K562 (cell line): ENCODE measurements at regions not wholly inside any gene's neighbourhood (a gene's known extent, or its start where the extent isn't known, plus 50 kb on each side); places are given as distances from the start of the nearest gene placed in this dataset.

Experiments
- ATAC-seq: fragments of 200-7000 bp; cut with Tn5 transposase; 3 replicates; pipeline ENCODE4 v1.9.1; 2020; ENCODE audit warnings: moderate library complexity
- BruUV-seq: library from RNA; stranded (reverse); fragments of 400-500 nt; replicated peaks from 2 replicates; lab custom pipeline; 2021; lab: Mats Ljungman, UMichigan
- CTCF ChIA-PET: fragments of 300-600 bp; formaldehyde crosslinking; extraction: SDS; loops from one replicate; lab custom pipeline; 2021; ENCODE audit warnings: low intra/inter-chr PET ratio; lab: Yijun Ruan, JAX
- POLR2A ChIA-PET: fragments of 300-600, 350-650 bp; sonication (Branson Sonifier 250); formaldehyde crosslinking; extraction: SDS; loops from one replicate; lab custom pipeline; 2021; ENCODE audit warnings: antibody characterized with exemption, inconsistent platforms; lab: Yijun Ruan, JAX
- DNase-seq, 4 experiments: peaks; one replicate each; pipeline versions ENCODE4 v3.0.0 to v3.0.0-alpha.2; 2011 to 2018; ENCODE audit warnings: low spot score in 3 of 4, mixed read lengths in 3 of 4; ENCODE audit errors: extremely low read depth in 1 of 4
- FAIRE-seq: peaks from 2 replicates; lab custom pipeline; 2011; peaks lifted over from hg19 to GRCh38; lab: Jason Lieb, UNC
- H2AFZ ChIP-seq: 2 replicates; pipeline ENCODE4 v1.6.0; 2011; ENCODE audit warnings: low read depth, low read length, control low read depth, inconsistent platforms
- H3K27ac ChIP-seq: fragments of 200-600 bp; 3 replicates; pipeline ENCODE4 v1.8.0; 2011; ENCODE audit warnings: low read depth, mild to moderate bottlenecking, control low read depth, inconsistent platforms, low read length, moderate library complexity, mixed read lengths; ENCODE audit errors: extremely low read depth
- H3K27me3 ChIP-seq, 2 experiments: fragments of 300-600 bp in 1 of 2; 2 replicates in 1 of 2; 3 replicates in 1 of 2; pipeline versions ENCODE4 v1.6.0 to v1.8.0; 2011; ENCODE audit warnings: inconsistent platforms in 2 of 2, low read length in 2 of 2, mild to moderate bottlenecking in 1 of 2, mixed read lengths in 1 of 2, moderate library complexity in 1 of 2; ENCODE audit not compliant: control insufficient read depth in 2 of 2, insufficient read depth in 2 of 2
- H3K36me3 ChIP-seq: fragments of 300-600 bp; 3 replicates; pipeline ENCODE4 v1.8.0; 2011; ENCODE audit warnings: mild to moderate bottlenecking, low read length, inconsistent platforms; ENCODE audit not compliant: control insufficient read depth, insufficient read depth
- H3K4me1 ChIP-seq, 2 experiments: fragments of 200-600 bp in 1 of 2; replicated peaks in 1 of 2; 2 replicates in 1 of 2; 3 replicates in 1 of 2; pipeline versions ENCODE4 v1.5.1 to v1.8.0; 2011; ENCODE audit warnings: inconsistent platforms in 2 of 2, low read length in 2 of 2, mild to moderate bottlenecking in 1 of 2, mixed read lengths in 1 of 2, moderate library complexity in 1 of 2; ENCODE audit not compliant: control insufficient read depth in 2 of 2, insufficient read depth in 2 of 2
- H3K4me2 ChIP-seq: 2 replicates; pipeline ENCODE4 v1.6.1; 2011; ENCODE audit warnings: low read length, control low read depth, inconsistent platforms, mixed read lengths; ENCODE audit not compliant: insufficient read depth
- H3K4me3 ChIP-seq: fragments of 200-600 bp; sonication (generic), shearing (Covaris generic); 2 replicates; pipeline ENCODE4 v1.5.1; 2016; ENCODE audit warnings: control low read depth, inconsistent platforms
- H3K79me2 ChIP-seq: fragments of 200-600 bp; 3 replicates; pipeline ENCODE4 v1.8.0; 2011; ENCODE audit warnings: low read length, inconsistent platforms; ENCODE audit not compliant: control insufficient read depth, insufficient read depth
- H3K9ac ChIP-seq, 2 experiments: 2 replicates each; pipeline versions ENCODE4 v1.6.0 to v1.6.1; 2011; ENCODE audit warnings: low read depth in 2 of 2, low read length in 2 of 2, control low read depth in 1 of 2, inconsistent platforms in 1 of 2, mild to moderate bottlenecking in 1 of 2, mixed read lengths in 1 of 2; ENCODE audit not compliant: insufficient read depth in 1 of 2
- H3K9me1 ChIP-seq: one replicate; pipeline ENCODE4 v1.6.0; 2011; ENCODE audit warnings: inconsistent platforms, mild to moderate bottlenecking, low read length, moderate library complexity; ENCODE audit not compliant: control insufficient read depth, insufficient read depth
- H3K9me3 ChIP-seq: replicated peaks from 2 replicates; pipeline ENCODE4 v1.5.1; 2011; ENCODE audit warnings: low read depth, low read length, inconsistent platforms; ENCODE audit not compliant: control insufficient read depth, insufficient read depth
- H4K20me1 ChIP-seq: replicated peaks from 2 replicates; pipeline ENCODE4 v1.6.1; 2011; ENCODE audit warnings: low read length, inconsistent platforms, mixed read lengths; ENCODE audit not compliant: control insufficient read depth, insufficient read depth
- GTF2E2 ChIP-seq: fragments of 200-800 bp; sonication (Bioruptor generic); IDR thresholded peaks from 2 replicates; pipeline ENCODE4 v1.6.1; 2016; ENCODE audit warnings: missing genetic modification characterization, missing compliant biosample characterization
- RBM14 ChIP-seq: fragments of 200-400 bp; formaldehyde crosslinking; IDR thresholded peaks from 2 replicates; pipeline ENCODE4 v1.6.1; 2018; ENCODE audit warnings: low read depth, mild to moderate bottlenecking, low read length, moderate library complexity, borderline replicate concordance; ENCODE audit not compliant: insufficient read depth
- ZNF512 ChIP-seq: IDR thresholded peaks from 2 replicates; pipeline ENCODE4 v1.6.1; 2016; ENCODE audit warnings: missing genetic modification characterization, missing compliant biosample characterization
- WGBS: fragments of 100-300 bp; shearing (Covaris generic); methylation state at CpG from one replicate; pipeline ENCODE4 v1.1.6; 2016; ENCODE audit warnings: low coverage, mixed read lengths; ENCODE audit not compliant: insufficient coverage; ENCODE audit errors: missing lambda C conversion rate; 5-methylcytosine and 5-hydroxymethylcytosine counted together
- in situ Hi-C: fragments of 300-500 bp; cut with MboI; formaldehyde crosslinking; loops from 4 replicates; pipeline ENCODE4 v1.15.0; 2018; ENCODE audit warnings: inconsistent platforms, mixed read lengths
- intact Hi-C: fragments of 100-400 bp; cut with micrococcal nuclease; formaldehyde crosslinking; loops from 2 replicates; pipeline ENCODE4 v1.14.2; 2022

- TF ChIP-seq GTF2E2 = no peak
These were observed 250.6 kb upstream of the HNRNPA3 start (continued) for GRCh38 chr2:176961775-176962619.

GRCh38 chr2:176963568-176964287, 248.9 kb upstream of the HNRNPA3 start:
- no peaks in the 10 kb centered on the region for H3K4me1 ChIP-seq
- no peak overlapping the region for H3K4me3 ChIP-seq
- no peak for TF ChIP-seq RBM14
- TF ChIP-seq ZNF512 (tag) = peak; percentile 10; the same call in 1 of the 2 replicates
- no peak overlapping the region for H3K9ac ChIP-seq
- H3K27me3 ChIP-seq = no peaks in the 10 kb centered on the region
- no peaks in the 10 kb centered on the region for H4K20me1 ChIP-seq
- no peak for ATAC-seq
- H2AFZ ChIP-seq = no peak overlapping the region
- intact Hi-C loops = no loop called here
- H3K9me3 ChIP-seq = no peaks in the 10 kb centered on the region
- H3K36me3 ChIP-seq = no peaks in the 10 kb centered on the region
- no peaks in the 10 kb centered on the region for H3K9me1 ChIP-seq
- WGBS = 0% methylated on average over 4 of the region's 4 CpGs
- H3K4me2 ChIP-seq = no peak overlapping the region
- BruUV-seq = no TSS peak
- in situ Hi-C loops = no loop called here
- ChIA-PET CTCF (no interaction called here), POLR2A (no interaction called here)
- DNase-seq = no peak
- no peak overlapping the region for H3K27ac ChIP-seq
- H3K79me2 ChIP-seq = no peaks in the 10 kb centered on the region
- no peak for FAIRE-seq
